ENCODE measurements at regions not wholly inside any gene's neighbourhood (a gene's known extent, or its start where the extent isn't known, plus 50 kb on each side); places are given as distances from the start of the nearest gene placed in this dataset.

DNA sequence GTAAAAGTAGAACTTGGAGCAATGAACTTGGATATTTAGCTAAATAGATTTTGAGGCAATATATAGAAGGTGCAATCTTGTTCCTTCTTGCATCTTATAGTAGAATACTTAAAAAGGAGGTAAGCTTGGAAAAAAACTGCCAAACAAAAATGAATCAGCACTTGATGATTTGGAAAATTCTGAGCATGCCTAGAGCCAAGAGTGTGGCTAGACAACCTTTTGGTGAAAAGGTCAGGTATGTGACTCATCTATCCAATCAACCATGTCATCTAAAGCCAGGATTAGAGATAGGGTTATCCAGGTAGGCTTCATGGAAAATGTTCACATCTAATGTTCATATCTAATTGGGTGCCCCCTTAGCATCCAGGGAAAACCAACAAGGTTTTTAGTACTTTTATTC lies 515.0 kb downstream of the COL11A1 start:
- no peak for TF ChIP-seq MYC (IDR thresholded peaks at IDR 0.05; ENCODE audit: low read depth, low read length)
- TF ChIP-seq, protein P1, sequence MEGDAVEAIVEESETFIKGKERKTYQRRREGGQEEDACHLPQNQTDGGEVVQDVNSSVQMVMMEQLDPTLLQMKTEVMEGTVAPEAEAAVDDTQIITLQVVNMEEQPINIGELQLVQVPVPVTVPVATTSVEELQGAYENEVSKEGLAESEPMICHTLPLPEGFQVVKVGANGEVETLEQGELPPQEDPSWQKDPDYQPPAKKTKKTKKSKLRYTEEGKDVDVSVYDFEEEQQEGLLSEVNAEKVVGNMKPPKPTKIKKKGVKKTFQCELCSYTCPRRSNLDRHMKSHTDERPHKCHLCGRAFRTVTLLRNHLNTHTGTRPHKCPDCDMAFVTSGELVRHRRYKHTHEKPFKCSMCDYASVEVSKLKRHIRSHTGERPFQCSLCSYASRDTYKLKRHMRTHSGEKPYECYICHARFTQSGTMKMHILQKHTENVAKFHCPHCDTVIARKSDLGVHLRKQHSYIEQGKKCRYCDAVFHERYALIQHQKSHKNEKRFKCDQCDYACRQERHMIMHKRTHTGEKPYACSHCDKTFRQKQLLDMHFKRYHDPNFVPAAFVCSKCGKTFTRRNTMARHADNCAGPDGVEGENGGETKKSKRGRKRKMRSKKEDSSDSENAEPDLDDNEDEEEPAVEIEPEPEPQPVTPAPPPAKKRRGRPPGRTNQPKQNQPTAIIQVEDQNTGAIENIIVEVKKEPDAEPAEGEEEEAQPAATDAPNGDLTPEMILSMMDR (IDR thresholded peaks at IDR 0.05; ENCODE audit: low read depth, low read length), result no peak
- no peak for TF ChIP-seq POLR2A (IDR thresholded peaks at IDR 0.05; ENCODE audit: extremely low read depth, insufficient read length)

All from NB4 (cell line).